Inferior parietal cortex (tissue), 1 donor: ENCODE measurements at regions not wholly inside any gene's neighbourhood (a gene's known extent, or its start where the extent isn't known, plus 50 kb on each side); places are given as distances from the start of the nearest gene placed in this dataset.
"Not testable (repeated sequence)": the region's sequence is repeated elsewhere in the genome, so short reads cannot be mapped to it uniquely, and the experiment has no call there.

ENCODE experiments used
- DNase-seq: peaks from one replicate; pipeline ENCODE4 v3.0.0-alpha.2; 2016; ENCODE audit errors: extremely low spot score

GRCh38 chrX:144197057-144197456 lies 313.2 kb downstream of the UBE2NL start:
- not testable (repeated sequence) for DNase-seq

GRCh38 chrX:144202726-144203125 lies 318.9 kb downstream of the UBE2NL start:
- not testable (repeated sequence) for DNase-seq

DNA sequence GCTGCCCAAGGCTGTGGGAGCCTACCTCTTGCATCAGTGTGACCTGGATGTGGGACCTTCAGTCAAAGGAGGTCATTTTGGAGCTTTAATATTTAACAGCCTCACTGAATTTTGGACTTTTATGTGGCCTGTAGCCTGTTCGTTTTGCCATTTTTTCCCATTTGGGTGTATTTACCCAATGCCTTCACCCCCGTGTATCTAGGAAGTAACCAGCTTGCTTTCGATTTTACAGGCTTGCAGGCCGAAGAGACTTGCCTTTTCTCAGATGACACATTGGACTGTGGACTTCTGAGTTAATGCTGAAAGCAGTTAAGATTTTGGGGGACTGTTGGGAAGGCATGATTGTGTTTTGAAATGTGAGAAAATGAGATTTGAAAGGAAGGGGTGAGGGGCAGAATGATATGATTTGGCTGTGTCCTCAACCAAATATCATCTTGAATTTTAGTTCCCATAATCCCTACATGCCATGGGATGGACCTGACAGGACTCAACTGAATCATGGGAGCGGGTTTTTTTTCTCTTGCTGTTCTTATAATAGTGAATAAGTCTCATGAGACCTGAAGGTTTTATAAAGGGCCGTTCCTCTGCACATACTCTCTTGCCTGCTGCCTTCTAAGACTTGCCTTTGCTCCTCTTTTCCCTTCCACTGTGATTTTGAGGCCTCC lies 324.6 kb downstream of the UBE2NL start:
- DNase-seq = not testable (repeated sequence)

DNA sequence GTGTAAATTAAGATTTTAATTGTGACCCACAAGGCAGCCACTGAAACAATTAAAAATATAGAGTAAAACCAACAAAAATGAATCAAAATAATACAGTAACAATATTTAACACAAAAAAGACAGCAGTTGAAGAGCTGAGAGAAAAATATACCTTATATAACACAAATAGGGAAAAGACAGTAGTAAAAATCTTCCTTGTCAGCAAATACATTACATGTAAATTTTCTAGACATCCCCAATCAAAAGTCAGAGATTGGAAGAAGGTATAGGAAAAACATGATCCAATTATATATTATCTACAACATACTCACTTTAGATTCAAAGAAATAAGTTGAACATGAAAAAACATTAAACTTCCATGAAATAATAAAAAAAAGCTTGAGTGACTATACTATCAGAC lies 330.8 kb downstream of the UBE2NL start:
- DNase-seq = no peak

GRCh38 chrX:144219035-144219434 lies 335.2 kb downstream of the UBE2NL start:
- DNase-seq = no peak

- not testable (repeated sequence) for DNase-seq
Measured at GRCh38 chrX:144231116-144231785, 347.4 kb downstream of the UBE2NL start.

DNA sequence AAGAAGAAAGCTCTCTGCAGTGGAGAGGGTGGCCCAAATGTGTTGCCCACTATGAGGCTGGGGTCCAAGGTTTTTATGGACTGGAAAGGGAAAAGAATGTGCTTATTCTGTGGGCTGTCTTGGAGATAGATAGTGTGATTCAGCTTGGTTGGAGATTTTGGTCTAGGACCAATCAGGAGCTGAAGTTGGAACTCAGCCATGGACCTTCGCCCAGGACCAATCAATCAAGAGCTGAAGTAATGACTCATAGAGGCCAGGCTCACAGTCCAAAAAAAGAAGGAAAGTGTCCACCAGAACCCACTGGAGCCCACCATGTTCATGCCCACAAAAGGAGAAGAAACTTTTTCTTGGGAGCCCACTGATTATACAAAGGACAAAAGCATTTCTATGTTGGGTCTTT lies 369.5 kb downstream of the UBE2NL start:
- DNase-seq = no peak

DNA sequence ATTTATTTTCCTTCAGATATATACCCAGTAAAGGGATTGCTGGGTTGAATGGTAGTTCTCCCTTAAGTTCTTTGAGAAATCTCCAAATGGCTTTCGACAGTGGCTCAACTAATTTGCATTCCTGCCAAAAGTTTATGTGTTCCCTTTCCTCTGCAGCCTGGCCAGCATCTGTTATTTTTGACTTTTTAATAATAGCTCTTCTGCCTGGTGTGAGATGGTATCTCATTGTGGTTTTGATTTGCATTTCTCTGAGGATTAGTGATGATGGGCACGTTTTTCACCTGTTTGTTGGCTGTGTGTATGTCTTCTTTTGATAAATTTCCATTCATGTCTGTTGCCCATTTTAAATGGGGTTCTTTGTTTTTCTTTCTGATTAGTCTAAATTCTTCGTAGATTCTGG lies 375.2 kb downstream of the UBE2NL start:
- no peak for DNase-seq

- DNase-seq = no peak
Measured at GRCh38 chrX:144265641-144266040, 381.8 kb downstream of the UBE2NL start.

DNA sequence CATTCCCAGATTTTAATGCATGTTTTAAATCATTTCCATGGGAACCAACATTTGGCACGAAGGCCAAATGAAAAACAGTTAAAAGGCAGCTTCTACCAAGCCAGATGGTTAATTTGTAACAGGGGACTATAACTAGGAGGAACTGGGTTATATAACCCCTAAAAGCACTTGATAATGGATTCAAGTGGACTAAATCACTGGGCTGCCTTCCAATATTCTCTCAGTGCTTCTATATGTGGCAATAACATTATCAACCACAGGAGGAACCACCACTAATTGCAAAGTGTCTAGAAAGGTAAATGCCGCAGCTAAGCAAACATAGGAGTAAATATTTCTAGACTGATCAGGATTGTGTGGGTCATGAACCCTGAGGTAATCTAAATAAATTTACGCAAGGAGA lies 391.5 kb downstream of the UBE2NL start:
- no peak for DNase-seq

DNA sequence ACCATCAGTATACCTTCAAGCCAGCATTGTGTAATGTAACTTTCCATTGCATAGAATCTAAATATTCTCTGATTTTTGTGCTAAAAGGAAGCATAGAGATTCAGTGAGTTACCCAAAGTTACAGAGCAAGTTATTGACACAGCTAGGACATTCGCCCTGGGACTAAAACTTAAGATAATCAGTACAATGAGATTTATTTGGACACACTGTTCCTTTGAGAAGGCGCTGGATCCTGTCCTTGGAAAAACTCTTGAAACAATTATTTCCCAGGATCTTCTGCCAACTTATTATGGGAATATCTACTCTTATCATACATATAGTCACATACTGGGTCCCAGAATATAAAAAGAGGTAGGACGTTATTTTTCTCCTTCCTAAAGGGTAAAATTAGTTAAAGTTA lies 392.0 kb downstream of the UBE2NL start:
- no peak for DNase-seq

GRCh38 chrX:144293229-144293628 lies 409.4 kb downstream of the UBE2NL start:
- DNase-seq = no peak

DNA sequence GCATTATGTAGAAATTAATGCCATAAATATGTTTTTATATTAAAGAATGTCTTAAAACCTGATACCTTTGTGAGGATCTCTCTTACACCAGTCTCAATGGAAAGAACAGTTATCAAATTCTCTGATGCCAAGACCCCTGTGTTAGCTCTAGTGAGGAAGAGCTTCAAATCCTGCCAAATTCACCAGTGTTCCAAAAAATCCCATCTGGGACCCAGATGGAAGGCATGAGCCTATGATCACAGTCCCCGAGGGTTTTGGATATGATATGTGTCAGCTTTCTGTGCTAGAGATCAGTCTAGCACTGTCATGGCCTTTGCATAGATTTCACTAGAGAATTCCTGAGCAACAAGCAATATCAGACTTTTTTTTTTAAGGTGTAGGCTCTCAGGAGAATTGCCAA lies 412.1 kb downstream of the UBE2NL start:
- no peak for DNase-seq

GRCh38 chrX:144297221-144297620 lies 413.4 kb downstream of the UBE2NL start:
- DNase-seq = no peak

DNA sequence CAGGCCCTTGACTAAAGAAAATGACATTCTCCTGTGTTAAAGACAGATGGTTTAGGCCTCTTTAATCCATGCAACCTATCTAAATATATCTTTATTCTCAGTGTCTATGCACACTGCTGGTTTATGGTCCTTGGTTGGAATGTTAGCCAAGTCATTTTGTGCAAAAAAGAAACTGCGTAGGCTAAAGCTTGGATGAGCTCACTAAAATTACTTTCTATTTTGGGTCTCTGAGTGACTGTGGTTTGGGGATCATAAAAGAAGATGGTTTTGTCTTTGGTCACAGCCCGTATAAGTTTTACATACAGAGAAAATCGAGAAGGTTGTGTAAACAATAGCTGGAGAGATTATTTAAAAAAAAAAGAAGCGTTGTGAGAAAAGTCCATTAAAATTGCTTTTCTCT lies 443.6 kb downstream of the UBE2NL start:
- DNase-seq = peak; percentile 3

- DNase-seq = no peak
Measured at GRCh38 chrX:144333429-144333828, 449.6 kb downstream of the UBE2NL start.

GRCh38 chrX:144334577-144334976 lies 450.7 kb downstream of the UBE2NL start:
- DNase-seq = no peak

DNA sequence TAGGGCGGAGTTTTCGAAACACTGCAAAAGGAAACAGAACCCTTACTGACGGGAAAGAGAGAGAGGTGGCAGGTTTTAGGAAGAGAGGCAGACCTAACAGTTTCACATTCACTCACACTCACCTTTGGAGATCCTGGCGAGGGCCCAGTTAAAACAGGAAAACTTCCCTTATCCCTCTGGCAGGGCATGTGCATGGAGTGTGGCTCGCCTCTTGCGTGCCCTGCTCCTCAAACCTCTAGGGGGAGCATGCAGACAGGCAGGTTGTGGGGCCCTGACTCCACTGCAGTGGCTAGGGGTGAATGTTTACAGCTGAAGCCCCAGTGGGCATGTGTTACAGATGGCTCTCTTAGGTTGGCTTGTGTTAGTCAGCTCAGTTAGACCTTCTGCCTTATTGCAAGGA lies 451.5 kb downstream of the UBE2NL start:
- DNase-seq = no peak

GRCh38 chrX:144379156-144379555 lies 495.3 kb downstream of the UBE2NL start:
- no peak for DNase-seq

DNA sequence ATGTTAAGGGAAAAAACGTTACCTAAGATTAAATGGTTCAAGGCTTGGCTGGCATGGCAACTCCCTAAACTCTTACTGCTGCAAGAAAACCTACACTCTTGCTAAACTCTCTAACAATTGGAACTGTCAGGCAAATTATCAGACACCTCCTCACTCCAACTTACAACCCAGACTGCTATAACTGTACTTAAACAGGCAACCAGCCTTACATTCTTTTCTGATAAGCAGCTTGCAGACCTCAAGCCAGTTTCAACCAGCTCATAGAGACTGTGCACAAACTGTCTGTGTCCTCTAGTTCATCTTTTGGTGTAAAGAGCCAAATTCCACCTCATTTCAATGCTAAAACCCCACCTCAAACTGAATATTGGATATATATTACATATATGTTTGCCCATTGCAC lies 504.9 kb downstream of the UBE2NL start:
- DNase-seq = no peak
